GM20431 (cell line): ENCODE measurements at regions not wholly inside any gene's neighbourhood (a gene's known extent, or its start where the extent isn't known, plus 50 kb on each side); places are given as distances from the start of the nearest gene placed in this dataset.

Source experiments
- in situ Hi-C: fragments of 300-500 bp; cut with MseI, MboI; formaldehyde crosslinking; loops from one replicate; pipeline ENCODE4 v1.15.0; 2020; ENCODE audit warnings: low sequenced_read_pairs; ENCODE audit not compliant: unreplicated experiment

DNA sequence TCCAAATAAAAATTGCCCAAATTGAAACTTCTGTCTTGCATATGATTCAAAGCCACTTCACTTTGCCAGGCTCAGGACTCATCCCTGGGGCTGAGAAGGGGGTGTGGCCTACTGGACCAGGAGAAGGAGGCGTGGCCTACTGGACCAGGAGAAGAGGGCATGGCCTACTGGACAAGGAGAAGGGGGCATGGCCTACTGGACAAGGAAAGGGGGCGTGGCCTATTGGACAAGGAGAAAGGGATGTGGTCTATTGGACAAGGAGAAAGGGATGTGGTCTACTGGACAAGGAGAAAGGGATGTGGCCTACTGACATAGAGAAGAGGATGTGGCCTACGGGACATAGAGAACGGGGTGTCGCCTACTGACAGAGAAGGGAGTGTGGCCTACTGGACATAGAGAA is 405.3 kb downstream of the RRAGC start:
- in situ Hi-C loops: no loop called here

DNA sequence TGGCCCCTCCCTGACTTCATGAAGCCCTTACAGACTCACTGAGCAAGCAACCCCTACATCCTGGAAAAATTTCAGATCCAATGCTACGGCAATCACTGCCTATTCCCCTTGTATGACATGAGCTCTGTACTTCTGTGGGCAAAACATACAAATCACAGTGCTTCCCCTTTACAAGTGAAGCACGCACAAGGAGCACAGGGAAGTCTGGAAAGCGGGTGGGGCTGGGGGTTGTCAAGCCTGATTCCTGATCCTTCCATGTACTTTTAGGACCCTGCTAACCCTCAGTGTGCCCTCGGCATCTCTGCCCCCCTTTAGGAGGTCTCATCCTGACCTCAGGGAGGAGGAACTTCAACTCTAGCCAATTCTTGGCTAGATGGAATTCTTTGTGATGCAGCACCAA is 405.7 kb upstream of the POU3F1 start:
- in situ Hi-C loops: no loop called here

DNA sequence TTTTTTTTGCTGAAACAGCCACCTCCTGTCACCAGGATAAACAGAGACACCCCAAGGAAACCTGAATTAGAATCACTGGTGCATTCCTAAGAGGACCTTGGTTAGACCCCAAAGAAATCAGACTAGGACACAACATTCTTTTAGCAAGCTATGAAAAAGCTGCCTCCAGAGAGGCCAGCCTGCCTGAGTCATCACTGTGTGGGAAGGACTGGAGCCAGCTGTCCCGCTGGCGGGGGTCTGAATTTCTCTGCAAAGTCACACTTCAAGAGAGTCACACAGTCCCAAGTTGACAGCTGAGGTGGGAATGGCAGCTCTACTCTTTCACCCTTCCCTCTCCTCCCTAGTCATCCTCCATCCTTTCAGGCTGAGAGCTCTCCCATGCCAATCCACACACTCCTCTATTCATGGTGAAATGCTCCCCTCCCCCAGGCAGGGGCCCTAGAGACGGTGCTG is 405.0 kb upstream of the POU3F1 start:
- in situ Hi-C loops: no loop called here

DNA sequence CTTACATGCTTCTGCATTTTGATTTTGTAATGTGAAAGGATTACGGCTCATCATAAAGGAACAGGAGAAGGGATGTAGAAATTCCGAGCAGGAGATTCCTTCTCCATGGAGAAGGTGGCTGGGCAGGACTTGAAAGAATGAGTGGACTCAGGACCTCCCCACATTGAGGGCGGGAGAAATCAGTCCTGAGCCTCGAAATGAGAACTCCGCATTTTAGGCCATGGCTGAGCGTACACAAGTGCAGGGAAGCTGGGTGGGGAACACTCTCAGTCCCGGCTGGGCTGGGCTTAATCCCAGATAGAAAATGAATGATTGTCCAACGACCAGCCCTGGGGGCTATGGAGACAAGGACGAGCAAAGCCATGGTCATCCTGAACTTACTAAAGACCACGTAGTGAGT is 402.3 kb upstream of the POU3F1 start:
- in situ Hi-C loops: no loop called here

DNA sequence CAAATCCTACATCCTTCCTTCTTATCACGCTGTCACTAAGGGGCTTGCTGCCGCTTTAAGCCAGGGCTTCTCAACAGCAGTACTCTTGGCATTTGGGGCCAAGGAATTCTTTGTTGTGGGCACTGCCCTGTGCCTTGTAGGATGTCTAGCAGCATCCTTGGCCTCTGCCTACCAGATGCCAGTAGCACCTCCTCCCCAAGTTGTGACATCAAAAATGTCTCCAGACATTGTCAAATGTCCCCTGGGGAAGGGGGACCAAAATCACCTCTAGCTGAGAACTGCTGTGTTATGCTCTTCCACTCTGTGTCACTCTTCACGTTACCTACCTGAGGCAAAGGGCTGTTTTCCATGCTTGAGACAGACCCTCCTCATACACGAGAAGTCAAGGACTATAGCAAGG is 400.3 kb upstream of the POU3F1 start:
- in situ Hi-C loops: no loop called here

DNA sequence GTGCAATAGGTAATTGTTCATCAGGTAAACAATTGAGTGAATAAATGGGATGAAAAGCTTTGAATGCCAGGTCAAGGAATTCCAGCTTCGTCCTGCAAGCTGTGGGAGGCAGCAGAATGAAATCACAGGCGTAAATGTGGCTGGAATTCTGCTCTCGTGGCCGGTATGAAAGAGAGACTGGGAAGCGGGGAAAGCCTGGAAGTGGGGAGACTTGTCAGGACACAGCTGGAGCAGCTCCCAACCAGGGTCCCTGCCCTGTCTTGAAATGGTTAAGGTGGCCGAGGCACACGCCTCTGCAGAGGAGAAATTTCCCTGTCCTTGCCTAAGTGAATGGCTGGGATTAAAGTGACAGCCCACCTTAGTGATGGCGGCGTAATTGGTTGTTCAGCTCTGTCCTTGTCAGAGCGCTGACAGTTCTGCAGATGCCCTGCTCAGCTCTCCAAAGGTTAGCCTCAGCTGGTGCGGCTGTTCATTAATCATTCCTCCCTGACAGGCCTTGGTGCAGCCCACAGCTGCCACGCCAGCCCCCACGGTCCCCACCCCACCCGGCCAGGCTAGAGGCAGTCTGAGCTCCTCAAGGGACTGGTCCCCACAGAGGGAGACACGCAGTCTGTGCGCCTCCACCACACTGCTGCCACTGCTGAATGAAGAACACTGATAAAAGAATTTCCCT is 398.3 kb upstream of the POU3F1 start:
- in situ Hi-C loops: no loop called here

DNA sequence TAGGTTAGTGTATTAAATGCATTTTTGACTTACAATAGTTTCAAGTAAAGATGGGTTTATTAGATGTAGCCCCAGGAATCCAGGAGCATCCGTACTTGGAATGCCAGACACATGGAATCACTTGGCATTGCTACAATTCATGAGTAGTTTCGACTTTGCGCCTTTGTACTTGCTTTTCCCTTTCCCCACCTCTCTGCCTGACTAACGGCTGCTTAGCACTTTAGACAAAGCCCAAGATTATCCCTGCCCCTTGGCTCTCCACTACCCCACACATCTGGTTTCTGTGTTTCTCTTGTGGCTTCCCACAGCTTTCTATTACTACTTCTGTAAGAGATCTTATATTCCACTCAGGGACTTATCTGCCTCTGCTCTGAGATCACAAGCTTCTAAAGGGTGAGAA is 397.7 kb upstream of the POU3F1 start:
- in situ Hi-C loops: no loop called here

DNA sequence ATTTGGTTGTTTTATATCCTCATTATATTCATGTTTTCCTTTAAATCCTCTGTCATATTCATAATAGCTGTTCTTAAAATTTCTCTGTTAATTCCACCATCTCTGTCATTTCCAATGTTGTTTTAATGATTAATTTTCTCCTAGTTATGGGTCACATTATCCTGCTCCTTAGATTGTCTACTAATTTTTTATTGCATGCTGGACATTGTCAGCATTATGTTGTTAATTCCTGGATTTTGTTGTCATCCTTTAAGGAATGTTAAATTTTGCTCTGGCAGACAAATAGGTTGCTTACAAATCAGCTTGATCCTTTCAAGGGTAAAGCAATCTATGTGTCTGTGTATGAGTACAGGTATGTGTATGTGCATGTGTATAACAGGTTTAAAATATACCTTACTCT is 393.8 kb upstream of the POU3F1 start:
- in situ Hi-C loops: no loop called here

DNA sequence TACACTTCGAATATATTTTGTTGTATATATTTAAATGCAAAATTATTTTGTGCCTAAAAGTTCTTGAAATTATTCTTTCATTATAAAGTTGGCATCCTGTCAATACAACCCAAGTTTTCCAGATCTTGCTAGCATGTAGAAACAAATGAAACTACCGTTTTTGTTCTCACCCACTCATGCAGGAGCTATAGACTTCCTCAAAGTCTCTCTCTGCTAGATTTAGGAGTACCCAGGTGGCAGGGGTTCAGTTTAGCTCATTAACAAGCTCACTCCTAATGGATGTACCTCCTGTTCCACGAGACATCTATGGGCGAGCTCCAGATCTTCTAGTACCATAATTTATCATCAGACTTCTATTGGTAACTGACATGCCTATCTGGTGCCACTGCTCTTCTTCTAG is 390.2 kb upstream of the POU3F1 start:
- in situ Hi-C loops: no loop called here

DNA sequence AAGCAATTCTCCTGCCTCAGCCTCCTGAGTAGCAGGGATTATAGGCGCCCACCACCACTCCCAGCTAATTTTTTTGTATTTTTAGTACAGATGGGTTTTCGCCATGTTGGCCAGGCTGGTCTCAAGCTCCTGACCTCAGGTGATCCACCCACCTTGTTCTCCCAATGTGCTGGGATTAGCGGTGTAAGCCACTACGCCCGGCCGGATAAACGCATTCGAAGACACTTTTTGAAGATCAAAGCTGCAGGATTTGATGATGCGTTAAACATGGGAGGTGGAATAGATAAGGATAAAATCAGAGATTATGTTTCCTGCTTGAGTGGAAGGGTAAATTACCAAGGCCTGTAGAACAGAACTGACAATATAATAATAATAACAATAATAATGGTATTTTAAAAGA is 389.4 kb upstream of the POU3F1 start:
- in situ Hi-C loops: no loop called here

DNA sequence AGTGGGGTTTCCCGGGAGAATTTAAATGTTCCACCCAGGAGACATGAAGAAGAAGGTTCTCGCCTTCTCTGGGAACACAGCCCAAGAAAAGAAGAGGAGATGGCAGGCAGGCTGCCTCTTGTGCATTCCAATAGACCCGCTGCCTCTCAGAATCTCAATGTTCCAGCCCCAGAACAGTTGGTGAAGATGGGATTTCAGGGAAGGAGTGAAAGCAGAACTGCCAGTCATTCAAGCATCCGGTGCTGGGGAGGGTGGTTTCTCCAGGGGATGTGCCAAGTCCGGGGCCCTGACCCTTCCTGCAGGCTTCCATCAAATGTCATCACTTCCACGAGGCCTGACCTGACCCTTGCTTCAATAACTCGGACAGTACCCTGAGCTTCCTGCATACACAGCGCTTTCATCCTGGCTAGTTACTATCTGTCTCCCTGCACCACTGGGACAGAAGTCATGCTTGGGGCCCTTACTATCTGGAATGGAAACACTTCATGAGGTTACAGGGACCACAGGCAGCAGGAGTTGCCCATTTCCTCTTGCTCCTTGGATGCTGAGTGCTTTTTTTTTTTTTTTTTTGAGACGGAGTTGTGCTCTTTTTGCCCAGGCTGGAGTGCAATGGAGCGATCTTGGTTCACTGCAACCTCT is 386.6 kb upstream of the POU3F1 start:
- in situ Hi-C loops: no loop called here

DNA sequence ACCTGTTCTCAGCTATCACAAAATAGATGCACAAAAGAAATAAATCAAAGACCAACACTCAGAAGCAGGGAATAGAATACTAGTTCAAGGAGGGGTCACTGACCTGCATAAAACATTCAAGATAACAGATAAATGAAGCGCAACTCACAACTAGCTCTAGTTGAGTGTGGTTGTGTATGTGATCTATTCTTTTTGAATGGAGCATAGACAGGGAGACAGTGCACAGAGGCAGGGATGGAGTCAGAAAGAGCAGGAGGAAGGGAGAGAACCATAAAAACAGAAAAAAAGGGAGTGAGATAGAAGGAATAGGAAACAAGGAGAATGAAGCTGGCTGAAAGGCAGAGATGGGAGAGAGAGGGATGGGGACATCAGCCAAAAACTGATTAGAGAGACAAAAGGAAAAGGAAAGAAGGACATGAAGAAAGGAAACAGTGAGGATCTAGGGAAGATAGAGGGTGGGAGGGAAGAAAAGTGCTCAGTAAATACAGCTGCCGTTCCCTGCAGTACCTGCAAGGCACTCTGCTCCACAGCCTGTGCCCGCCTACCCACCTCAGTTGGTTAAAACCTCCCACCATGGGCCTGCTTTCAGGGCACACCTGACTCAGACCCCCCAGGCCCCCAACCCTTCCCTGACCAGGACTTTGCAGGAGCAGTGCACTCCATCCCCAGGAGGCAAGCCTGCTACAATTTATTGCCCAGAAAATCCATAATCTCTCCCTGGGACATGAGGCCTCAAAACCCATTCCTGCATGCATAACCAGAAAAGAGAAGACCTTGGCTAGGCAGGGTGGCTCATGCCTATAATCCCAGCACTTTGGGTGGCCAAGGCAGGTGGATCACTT is 385.2 kb upstream of the POU3F1 start:
- in situ Hi-C loops: no loop called here

DNA sequence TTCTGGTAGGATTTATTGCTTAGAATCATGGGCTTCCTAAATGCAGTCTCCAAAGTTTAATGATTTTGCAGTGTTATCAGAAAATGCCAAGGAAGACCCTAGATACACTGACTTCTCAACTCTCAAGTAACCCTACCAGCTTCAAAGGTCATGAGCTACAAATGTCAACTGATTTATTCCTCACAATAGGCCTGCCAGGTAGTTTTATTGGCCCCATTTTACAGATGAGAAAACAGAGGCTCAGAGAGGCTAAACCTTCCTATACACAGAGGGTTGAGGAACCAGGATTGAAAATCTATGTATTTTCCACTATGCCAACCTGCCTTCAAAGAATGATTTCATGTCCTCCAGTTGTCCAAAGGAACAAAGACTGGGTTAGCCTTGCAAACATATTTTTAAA is 384.4 kb upstream of the POU3F1 start:
- in situ Hi-C loops: no loop called here

DNA sequence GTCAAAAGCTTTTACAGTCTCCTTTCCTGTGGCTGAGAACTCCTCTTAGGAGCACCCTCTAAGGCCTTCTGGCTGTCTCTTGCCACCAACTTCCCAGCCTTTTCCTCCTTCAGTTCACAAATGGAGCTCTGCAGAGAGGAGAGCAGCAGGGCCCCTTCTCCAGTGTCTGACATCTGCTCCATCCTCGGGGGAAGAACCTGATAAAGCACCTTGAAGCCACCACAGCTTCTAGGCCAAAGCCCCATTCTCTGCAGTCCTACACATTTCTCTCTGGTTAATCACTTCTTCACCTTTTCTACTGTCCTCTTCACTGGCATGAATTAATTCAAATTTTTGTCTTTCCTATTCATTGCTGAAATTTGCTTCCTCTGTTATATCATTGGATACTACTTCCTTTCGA is 378.1 kb upstream of the POU3F1 start:
- in situ Hi-C loops: no loop called here

DNA sequence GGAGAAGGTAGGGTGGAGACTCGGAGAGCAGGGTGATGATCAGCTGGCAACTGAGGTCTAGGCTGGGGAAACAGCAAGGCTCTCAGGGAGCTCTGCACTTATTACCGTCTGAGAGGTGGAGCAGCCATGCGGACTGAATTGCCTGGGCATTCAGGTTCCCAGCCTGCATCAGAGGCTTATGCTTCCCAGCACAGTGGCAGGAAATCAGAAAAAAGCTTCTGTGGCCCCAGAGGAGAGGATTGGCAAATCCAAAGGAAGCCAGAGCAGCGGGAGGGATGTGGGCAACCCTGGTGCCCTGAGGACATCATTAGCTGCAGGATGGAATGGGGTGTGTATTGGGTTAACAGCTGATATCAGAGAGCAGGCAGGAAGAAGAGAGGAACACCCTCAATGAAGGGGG is 374.1 kb upstream of the POU3F1 start:
- in situ Hi-C loops: no loop called here

DNA sequence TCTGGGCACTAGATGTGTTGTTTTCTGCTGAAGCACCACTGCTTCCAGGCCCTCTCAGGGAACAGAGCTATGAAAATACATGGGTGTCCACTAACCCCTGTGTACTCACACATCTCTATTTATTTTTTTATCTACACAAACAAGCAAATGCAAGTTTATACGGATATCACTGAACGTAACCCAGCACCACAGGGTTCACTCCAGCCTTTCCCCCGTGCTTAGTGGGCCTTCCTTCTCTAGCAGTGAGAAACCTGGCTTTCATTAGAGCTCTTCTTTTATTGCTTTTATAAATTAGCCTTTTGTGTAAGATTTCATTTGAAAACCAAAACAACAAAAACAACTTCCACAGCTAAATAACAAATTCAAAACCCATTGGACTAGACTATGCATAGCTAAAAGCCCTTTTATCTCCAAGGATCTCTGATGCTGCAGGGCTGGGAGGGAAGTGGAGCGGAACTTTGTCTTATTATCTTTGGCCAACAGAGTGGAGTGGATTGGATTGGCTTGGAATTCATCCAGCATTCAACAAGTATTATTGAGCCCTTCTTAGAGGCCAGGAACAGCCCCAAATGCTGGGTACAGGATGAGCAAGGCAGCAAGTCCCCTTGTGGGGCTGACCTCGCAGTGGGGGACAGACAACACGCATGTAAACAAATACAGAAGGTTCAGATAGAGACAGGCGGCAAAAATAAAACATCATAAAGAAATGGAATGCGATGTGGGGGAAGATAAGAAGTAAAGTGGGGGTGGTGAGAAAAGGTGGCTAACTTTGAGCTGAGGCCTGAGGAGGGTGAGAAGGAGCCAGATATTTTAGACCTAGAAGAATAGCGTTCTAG is 371.8 kb upstream of the POU3F1 start:
- in situ Hi-C loops: no loop called here

DNA sequence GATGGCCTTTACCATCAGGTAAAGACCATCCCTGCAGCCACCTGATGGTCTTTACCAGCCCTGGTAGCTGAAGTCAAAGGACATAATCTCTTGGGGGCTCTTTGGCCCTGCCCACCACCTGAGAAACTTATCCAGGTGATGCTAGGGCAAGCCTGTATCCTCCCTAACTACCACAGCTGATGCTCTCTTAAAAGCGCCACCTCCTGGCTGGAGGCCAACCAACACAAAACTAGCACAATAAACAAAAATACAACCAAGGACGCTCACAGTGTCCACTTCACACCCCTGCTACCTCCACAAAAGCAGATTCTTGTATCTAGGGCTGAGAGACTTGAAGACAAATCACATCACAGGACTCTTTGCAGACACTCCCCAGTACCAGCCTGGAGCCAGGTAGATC is 357.1 kb upstream of the POU3F1 start:
- in situ Hi-C loops: no loop called here

DNA sequence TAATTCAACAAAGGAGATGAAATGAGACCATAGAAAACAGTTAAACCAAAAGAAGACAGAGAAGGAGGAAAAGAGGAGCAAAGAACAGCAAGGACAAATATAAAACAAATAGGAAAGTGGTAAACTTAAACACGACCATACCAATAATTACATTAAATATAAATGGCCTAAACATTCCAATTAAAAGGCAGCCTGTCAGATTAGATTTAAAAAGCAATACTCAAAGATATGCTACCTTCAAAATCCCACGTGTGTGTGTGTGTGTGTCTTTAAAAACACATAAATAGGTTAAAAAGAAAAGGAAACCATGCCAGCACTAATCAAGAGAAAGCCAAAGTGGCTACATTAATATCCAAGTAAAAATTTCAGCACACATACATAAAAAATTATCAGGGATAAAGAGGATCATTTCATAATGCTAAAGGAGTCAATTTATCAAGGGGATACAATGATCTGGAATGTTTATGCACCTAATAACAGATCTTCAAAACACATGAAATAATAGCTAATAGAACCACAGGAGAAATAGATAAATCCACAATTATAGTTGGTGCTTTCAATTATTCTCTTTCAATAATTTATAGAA is 355.7 kb upstream of the POU3F1 start:
- in situ Hi-C loops: no loop called here

DNA sequence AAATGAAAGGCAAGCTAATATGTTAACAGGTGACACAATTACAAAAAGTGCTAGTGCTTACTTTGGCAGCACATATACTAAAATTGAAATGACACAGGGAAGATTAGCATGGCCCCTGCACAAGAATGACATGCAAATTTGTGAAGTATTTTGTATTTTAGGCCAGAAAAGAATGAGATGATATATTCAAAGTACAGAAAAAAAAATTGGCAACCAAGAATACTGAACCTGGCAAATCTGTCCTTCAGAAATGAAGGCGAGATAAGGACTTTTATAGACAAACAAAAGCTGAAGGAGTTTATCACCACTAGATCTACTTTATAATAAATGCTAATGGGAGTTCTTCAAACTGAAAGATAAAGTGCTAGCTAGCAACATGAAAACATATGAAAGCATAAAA is 350.0 kb upstream of the POU3F1 start:
- in situ Hi-C loops: no loop called here

DNA sequence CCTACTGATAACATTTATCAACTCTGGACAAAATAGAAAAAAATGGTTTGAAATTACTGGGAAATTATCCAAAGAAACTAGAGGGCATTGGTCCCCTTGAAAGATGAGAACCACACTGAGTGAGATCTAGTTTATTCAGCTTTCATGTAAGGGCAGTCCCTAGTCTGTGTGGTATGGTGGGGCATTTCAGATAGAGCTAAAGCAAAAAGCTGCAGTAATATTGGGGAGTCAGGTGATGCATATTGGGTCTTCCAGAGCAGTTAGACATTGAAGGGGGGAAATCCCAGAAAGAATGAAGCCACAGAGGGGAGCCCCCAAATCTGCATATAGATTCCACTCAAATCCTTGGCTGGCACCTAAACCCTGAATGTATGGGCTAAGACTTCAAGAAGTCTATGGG is 347.7 kb upstream of the POU3F1 start:
- in situ Hi-C loops: no loop called here
